Stimulated activated CD8-positive, alpha-beta memory T cell treated with anti-CD3 and anti-CD28 coated beads, Interleukin-15, amount 100 ng/mL, for 4 hours (primary cell): ENCODE measurements at regions not wholly inside any gene's neighbourhood (a gene's known extent, or its start where the extent isn't known, plus 50 kb on each side); places are given as distances from the start of the nearest gene placed in this dataset.

ENCODE experiments used
- DNase-seq, 2 donors: peaks; one replicate each; pipeline ENCODE4 v3.0.0-alpha.2; 2020; ENCODE audit warnings: low read depth in 2 of 2

- no peak for DNase-seq
Measured at GRCh38 chr13:59607780-59608233, 555.9 kb downstream of the DIAPH3 start.

DNA sequence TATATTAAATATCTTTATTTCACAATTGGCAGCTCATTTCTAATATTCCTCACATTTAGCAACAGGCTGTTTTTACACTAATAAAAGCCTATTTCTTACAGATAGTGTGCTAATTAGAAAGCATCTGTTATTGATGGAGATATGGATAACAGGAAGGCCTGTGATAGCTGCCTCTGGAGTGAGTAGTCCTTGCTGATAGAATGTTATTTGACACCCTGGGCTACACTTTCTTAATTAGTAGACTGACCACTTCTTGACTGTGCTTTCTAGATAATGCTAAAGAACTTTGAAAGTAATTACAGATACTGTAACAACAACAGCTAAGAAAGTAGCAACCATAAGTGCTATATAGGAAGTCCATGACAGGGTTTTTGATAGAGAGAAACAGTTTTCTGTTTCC lies 554.3 kb downstream of the DIAPH3 start:
- DNase-seq, result no peak
